ENCODE measurements at regions not wholly inside any gene's neighbourhood (a gene's known extent, or its start where the extent isn't known, plus 50 kb on each side); places are given as distances from the start of the nearest gene placed in this dataset.

DNA sequence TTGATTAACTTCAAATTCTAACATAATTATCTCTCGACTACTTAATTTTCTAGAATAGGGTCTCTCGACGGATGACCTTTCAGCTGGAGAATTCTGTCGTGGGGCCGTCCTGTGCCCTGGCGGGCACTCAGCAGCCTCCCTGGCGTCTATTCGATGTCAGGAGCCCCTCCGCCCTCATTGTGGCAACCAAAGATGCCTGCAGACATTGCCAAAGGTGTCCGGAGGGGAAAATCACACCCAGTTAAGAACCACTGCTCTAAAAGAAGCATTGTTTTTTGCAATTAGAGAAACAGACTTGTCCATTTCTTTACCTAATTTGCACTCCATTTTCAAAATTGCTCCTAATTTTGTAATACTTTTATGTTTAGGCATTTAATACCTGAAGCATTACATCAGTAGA is 79.2 kb upstream of the ARHGEF7 start:
- TF ChIP-seq POLR2AphosphoS5 (IDR thresholded peaks at IDR 0.05; ENCODE audit: low read depth, low read length) (no peak), POLR2A (IDR thresholded peaks at IDR 0.05; ENCODE audit: low read depth, low read length) (no peak)
